GM19328 (cell line): ENCODE measurements at regions not wholly inside any gene's neighbourhood (a gene's known extent, or its start where the extent isn't known, plus 50 kb on each side); places are given as distances from the start of the nearest gene placed in this dataset.

Experiments
- ATAC-seq: cut with Tn5 transposase; IDR thresholded peaks from one replicate; pipeline ENCODE4 v1.9.1; 2021; ENCODE audit warnings: mild to moderate bottlenecking, moderate library complexity; ENCODE audit not compliant: unreplicated experiment

DNA sequence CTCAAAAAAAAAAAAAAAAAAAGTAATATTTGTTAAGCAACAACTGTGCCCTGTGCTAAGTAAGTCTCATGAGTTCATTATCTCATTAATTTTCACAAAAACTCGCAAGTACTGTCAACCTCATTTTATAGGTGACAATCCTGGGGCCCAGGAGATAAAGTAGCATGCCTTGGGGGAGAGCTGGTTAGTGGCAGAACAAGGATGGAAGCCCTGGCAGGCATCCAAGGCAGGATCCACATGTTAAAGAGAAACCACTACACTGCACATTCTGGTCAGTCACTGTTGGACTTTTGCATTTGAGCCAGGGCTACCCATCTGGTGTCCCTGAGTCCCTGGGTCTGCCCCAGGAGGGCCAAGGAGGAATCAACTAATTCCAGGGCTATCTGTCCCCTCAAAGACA is 54.6 kb downstream of the ZFP36L2 start:
- ATAC-seq = no peak

DNA sequence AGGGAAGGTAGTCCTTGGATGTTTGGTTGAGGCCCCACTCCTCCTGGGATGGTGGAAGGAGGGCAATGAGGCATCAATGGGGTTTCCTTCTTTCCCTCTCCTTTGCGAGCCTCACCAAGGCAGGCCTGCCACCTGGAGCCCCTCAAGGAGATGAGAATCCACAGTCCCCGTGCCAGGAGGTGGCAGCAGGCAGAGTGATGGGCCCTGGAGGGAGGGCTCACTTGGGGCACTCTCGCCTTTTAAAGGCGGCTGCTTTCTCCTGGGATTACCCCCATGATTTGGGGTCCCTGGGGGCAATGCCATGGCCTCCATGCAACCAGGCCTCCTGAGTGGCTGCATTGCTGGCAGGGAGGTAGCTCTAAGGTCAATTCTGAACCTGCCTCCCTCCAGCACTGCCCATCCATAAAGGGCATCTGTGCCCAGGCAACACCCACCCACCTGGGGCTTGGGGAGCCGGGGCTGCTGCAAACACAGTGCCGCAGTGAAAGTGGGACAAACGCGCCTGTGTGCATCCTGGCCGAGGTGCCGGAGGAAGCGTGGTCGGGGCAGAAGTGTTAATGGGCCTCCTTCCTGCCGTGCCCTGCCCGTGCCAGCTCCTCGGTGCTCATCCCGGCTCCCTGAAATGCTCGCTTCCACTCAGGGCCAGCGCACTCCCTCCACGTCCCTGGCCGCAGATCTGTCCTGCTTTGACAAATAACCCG is 55.9 kb downstream of the ZFP36L2 start:
- ATAC-seq = no peak

- ATAC-seq = no peak
Observed at GRCh38 chr2:43169987-43170386, 56.4 kb downstream of the ZFP36L2 start.

DNA sequence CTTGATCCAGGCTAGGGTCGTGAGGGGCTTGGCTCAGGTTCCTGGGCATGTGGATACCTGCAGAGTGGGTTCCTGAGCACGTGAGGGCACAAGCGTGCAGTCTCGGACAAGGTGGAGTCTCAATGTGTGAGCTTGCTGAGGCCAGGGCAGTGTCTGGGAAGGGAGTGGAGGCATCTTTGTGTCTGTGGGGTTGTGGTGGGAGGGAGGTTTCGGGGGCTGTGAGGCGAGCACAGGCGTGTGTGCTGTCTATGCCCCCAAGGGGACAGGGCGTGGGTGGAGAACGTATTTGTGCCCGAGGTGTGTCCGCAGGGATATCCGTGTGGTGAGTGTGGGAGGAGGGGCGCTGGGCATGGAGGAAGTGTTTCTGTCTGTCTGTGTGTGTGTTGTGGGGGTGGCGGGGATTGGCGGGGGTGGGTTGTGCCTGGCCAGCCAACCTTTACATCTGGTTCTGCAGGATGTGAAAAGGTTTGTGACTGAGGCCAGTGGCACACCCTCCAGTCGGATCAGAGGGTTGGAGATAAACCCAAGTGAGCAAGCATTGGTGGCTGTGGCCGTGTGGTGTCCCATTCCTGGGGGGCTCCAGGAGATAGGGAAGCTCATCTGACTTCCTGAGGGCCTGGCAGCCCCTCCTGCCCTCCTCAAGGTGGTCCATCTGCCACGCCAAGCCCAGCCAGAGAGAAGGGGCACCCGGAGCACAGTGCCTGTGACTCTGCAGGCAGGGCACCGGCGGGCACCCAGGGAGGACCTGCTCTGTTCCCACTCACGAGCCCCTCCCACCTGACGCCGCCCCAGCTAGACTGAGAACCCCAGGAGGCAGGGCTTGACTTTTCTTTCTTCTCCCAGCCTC is 57.1 kb downstream of the ZFP36L2 start:
- no peak for ATAC-seq

- no peak for ATAC-seq
Observed at GRCh38 chr2:43168016-43168369, 58.4 kb downstream of the ZFP36L2 start.

GRCh38 chr2:43165378-43166069 is 60.9 kb downstream of the ZFP36L2 start:
- ATAC-seq = no peak

DNA sequence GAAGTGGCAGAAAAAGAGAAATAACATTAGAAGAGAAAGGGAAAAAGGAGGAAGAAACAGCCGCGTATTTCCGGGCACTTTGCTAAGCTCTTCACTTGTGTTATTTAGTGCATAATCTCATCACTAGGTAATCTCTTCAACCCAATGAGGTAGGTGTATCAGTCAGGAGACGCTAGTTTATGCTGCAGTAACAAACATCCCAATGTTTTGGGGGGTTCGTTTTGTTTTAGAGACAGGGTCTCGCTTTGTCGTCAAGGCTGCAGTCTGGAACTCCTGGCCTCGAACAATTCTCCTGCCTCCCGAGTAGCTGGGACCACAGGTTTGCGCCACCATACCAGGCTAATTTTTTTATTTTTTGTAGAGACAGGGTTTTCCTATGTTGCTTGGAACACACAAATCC is 61.7 kb downstream of the ZFP36L2 start:
- ATAC-seq = no peak

- ATAC-seq = no peak
Observed at GRCh38 chr2:43163584-43164270, 62.7 kb downstream of the ZFP36L2 start.

DNA sequence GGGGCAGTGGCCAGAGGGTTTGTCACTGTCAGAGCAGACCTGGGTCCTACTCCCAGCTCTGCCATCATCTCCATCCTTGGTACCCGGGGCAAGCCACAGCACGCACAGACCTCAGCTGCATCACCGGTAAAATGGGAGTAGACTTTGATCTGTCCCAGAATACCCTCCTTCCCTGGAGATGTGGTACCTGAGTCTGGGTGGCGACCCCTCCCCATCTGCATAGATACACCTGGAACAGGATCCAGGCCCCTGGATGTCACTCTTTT is 64.0 kb downstream of the ZFP36L2 start:
- ATAC-seq = no peak

DNA sequence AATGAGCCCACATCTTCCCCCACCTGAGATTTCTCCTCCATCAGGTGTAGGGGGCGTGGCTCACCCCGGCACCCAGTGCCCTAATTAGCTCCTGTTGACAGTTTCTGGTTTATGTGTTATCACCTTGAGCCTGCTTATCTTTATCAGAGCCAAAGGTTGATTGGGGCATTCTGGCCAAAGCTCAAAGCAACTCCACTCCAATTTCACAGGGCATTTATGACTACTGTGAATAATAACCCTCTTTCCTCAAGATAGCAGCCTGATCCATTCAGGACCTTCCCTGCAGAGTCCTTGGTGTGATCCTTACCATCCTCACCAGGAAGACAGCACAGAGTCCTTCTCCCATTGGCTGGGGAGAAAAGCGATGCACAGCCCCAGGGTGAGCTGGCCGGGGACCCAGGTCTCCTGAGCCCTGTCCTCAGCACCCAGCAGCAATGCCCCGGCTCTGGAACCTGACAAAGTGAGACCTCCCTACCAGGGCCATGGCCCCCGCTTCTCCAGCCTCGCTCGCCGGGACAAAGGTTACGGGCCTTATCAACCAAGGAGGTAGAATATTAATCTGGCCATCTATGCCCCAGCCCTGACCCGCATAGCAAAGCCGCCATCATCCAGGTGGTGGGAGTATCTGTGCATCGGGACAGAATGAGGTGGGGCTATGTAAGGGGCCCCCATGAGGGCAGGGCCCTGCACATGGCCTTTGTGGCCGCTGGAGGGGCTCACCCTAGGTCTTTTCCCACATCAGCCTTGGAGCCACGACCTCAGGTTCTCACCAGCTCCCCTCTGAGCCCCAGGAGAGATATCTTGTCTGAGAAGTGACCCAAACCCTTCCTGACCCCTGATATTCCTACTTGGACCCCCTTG is 64.5 kb downstream of the ZFP36L2 start:
- no peak for ATAC-seq

DNA sequence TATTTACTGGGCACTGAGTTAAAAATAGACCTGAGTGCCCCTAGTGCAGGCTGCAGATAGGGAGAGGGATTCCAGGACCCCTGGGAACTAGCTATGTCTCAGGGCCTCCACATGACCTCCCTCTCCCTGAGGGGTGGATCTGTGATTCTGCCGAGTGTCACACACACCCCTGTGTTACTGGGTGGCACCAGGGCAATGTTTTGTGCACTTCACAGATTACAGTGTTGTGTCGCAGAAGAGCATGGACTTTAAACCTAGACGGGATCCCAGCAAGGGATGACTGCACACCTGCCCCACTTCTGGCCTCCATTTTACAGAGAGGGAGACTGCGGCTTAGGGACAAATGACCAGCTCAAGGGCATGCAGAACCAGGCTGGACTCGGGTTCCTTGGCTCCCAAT is 65.6 kb downstream of the ZFP36L2 start:
- no peak for ATAC-seq

DNA sequence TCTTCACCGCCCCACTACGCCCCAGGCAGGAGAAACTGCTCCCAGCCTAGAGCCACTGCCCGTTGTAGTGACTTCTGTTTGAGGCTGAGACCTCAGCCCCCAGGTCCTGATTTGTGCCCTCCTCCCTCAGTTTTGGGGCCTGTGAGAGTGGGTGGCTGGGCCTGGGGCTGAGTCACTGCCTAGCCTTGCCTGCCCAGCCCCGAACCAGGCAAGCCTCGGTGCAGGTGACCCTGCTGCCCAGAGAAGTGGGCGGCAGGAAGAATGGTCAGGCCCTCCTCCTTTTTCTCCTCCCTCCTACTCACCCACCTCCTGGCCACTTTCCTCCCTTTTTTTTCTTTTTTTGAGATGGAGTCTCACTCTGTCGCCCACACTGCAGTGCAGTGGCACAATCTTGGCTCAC is 66.6 kb downstream of the ZFP36L2 start:
- ATAC-seq = no peak

DNA sequence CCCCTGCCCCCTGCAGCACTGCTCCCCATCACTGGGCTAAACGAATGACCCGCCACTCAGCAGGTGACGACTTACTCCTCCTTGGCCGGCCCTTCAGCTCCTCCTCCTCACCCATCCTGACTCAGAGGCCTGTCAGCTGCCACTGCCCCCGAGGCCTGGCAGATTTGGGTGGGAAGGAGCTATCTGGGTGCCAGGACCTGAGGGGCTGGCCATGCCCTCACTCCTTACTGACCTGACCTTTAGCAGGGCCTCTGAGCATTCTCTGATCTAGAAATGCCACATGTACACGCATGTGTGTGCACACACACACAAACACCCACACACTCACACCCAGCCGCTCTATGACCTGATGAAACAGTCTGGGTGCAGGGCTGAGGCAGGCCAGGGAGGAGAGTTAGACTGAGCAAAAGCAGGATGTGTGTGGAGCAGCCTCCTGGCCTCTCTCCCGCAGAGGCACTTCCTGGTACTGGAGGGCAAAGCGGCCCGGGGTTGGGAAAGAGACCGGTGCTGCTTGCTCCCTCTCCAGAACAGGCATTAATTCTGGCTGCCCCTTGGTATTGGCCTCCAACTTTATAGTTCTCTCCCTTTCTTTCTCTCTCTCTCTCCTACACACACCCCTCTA is 68.0 kb downstream of the ZFP36L2 start:
- peak; percentile 16 for ATAC-seq

DNA sequence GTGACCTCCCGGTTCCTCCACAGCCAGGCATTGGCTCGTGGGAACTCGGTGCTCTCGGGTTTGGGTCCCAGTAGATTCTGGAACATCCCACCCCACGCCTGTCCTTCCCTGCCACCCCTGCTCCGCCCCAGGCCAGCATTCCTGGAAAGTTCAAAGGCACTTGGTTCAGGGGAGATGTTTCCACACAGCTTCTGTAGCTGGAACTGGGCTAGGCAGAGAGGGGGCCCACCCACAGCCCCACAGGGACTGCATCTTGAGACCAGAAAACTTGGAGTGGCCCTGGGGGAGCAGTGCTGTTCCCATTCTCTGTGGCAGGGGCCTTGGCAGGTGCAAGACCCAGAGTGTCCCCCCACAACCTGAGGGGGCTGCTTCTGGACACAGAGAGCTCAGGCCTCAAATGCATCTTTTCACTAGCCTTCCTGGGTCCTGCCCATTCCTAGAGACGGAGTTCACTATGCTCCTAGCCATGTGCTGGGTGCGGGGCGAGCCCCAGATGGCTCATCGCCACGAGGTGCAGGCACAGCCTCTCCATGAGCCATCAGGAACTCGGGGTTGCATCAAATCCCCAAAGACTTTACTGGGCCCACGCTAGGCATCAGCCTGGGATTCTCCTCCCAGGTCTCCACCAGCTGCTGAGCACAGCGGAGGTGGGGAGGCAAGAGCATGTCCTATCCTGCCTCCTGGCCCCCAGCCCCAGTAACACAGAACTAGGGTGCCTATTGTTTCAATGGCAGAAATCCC is 68.7 kb downstream of the ZFP36L2 start:
- ATAC-seq = no peak

DNA sequence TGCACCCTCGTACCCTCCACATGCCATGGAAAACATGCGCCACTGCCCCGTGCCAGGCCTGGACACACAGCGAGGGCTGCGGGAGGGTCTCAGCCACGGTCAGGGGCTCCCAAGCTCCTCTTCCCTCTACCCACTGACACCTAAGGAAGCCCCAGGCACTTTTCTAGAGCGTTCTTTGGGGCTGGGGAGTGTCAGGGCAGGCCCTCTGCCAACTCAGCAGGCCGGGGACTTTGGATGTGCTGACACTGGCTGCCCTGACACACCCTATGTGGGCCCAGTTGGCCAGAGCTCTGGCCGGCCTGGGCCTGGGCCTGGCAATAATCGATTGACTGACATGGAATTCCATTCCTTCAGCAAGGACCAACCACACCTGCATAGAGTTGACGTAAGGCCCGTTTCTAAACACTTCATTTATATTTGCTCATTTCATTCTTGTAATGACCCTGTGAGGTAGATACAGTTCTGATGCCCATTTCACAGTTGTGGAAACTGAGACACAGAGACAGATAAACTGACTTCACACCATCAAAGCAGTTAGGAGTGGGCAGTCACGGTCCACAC is 70.5 kb downstream of the ZFP36L2 start:
- ATAC-seq = no peak

DNA sequence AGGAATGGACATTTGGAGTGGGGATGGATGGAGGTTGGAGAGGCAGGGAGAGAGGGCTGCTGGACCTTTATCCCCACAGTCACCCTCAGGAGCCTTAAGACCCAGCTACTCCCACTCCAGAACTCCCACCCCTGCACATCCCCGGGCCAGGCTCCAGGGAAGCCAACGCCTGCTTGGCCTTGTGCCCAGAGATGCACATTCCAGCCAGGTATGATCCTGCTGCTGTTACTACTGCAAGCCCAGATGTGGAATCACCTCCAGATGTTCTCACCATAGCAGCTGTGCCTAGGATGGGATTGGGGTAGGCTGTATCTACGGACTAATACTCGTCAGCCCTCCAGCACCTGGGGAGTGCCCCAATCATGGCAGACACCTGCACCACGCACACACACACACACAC is 71.7 kb downstream of the ZFP36L2 start:
- ATAC-seq = no peak

DNA sequence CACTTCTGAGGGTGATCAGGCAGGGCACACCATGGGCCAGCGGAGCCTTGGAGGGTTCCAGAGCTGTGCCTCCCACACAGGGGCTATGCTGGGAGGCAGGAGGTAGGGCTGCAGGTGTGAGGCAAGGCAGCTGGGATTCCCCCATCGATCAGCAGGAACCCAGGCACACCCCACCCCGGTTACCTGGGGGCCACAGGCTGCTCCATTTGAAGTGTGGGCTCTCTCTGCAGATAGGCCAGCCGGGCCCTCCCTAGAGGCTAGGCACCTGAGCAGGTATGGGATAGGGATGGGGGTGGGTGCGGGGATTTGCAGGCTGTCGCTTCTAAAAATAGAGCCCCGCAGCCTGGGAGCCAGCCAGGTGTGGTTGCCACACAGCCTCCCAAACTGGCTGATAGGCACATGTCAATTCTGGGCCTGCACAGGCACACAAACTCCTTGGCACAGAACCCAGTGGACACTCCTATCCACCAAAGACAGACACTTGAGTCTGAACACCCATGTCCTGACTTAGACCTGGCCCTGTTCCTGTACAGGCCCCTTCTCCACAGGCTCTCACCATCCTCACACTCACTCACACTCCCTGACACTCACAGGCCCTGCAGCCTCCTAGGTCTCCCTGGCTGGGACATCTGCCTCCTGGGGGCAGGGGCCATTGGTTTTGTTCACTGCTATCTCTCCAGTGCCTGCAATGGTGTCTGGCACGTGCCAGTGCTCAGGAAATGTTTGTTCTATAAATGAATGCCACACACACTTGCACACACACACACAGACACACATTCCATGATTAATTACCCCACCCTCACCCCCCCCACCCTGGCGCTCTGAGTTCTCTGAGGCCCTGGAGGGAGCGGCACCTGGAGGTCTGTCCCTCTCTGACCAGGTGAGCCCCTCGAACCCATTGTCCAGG is 73.4 kb downstream of the ZFP36L2 start:
- ATAC-seq = no peak

DNA sequence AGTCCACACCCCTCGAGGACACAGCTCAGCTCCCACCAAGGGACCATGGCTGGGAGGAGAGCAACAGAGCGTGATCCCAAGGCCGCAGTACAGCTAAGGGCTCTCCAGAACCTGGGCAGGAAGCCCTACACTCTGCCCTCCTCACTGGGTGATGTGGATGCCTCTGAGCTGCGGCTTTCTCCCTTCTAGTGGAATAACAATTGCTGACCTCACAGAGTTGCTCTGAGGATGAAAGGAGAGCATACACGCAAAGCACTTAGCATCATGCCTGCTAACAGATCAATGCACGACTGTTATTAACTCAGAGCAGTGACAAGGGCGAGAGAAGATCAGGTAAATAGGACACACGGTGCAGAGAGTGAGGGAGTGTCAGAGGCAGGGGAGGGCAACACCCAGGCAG is 74.2 kb downstream of the ZFP36L2 start:
- ATAC-seq = no peak
